ENCODE measurements at regions not wholly inside any gene's neighbourhood (a gene's known extent, or its start where the extent isn't known, plus 50 kb on each side); places are given as distances from the start of the nearest gene placed in this dataset.

DNA sequence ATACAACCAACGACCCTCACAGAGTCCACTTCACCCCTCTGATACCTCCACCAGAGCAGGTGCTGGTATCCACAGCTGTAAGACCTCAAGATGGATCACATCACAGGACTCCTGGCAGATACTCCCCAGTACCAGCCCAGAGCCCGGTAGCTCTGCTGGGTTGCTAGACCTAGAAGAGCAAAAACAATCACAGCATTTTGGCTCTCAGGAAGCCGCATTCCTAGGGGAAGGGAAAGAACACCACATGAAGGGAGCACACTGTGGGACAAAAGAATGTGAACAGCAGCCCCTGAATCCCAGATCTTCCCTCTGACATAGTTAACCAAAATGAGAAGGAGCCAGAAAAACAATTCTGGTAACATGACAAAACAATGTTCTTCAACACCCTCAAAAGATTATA is 303.1 kb upstream of the GRIA3 start:
- no peak for TF ChIP-seq YY1 (IDR thresholded peaks at IDR 0.05)
- TF ChIP-seq, protein P1, sequence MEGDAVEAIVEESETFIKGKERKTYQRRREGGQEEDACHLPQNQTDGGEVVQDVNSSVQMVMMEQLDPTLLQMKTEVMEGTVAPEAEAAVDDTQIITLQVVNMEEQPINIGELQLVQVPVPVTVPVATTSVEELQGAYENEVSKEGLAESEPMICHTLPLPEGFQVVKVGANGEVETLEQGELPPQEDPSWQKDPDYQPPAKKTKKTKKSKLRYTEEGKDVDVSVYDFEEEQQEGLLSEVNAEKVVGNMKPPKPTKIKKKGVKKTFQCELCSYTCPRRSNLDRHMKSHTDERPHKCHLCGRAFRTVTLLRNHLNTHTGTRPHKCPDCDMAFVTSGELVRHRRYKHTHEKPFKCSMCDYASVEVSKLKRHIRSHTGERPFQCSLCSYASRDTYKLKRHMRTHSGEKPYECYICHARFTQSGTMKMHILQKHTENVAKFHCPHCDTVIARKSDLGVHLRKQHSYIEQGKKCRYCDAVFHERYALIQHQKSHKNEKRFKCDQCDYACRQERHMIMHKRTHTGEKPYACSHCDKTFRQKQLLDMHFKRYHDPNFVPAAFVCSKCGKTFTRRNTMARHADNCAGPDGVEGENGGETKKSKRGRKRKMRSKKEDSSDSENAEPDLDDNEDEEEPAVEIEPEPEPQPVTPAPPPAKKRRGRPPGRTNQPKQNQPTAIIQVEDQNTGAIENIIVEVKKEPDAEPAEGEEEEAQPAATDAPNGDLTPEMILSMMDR (IDR thresholded peaks at IDR 0.05; ENCODE audit: low read depth, low read length, missing input control), result no peak
- TF ChIP-seq, protein P2, sequence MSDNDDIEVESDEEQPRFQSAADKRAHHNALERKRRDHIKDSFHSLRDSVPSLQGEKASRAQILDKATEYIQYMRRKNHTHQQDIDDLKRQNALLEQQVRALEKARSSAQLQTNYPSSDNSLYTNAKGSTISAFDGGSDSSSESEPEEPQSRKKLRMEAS (IDR thresholded peaks at IDR 0.05), result no peak
- no peak for TF ChIP-seq FOXA1 (IDR thresholded peaks at IDR 0.05)
- TF ChIP-seq SP1 (IDR thresholded peaks at IDR 0.05), result no peak
- no peak for TF ChIP-seq RAD21 (IDR thresholded peaks at IDR 0.05)
- no peak for TF ChIP-seq EGR1 (IDR thresholded peaks at IDR 0.05; ENCODE audit: low read depth in 2 of 2)
